ENCODE measurements at regions not wholly inside any gene's neighbourhood (a gene's known extent, or its start where the extent isn't known, plus 50 kb on each side); places are given as distances from the start of the nearest gene placed in this dataset.
A peak's percentile ranks its signal among the peaks of the same experiment; 100 is the strongest.

- 90 to 96% (median 93%) methylated on average over 4 of the region's 4 CpGs for WGBS, 5 donors
- H3K4me3 ChIP-seq, result no peak overlapping the region
- intact Hi-C loops (cut with DNase I; ENCODE audit: low total_unique reads), result no loop called here
- no peak for DNase-seq
- peaks cover 0 to 7% (median 3%) of the 10 kb centered on the region in 4 donors for H3K4me1 ChIP-seq
- no peaks in the 10 kb centered on the region for H3K36me3 ChIP-seq
- H3K9me3 ChIP-seq, result no peaks in the 10 kb centered on the region
- H3K27me3 ChIP-seq, result no peaks in the 10 kb centered on the region
- no peak for TF ChIP-seq CTCF (IDR thresholded peaks at IDR 0.05)
- TF ChIP-seq EP300 (IDR thresholded peaks at IDR 0.05), result no peak
- no peak overlapping the region for H3K27ac ChIP-seq
Measured at GRCh38 chr13:31940076-31940475, 91.5 kb upstream of the FRY start.

GRCh38 chr13:31943591-31943990, 88.0 kb upstream of the FRY start:
- H3K27ac ChIP-seq, result no peak overlapping the region
- H3K36me3 ChIP-seq, result no peaks in the 10 kb centered on the region
- intact Hi-C loops (cut with DNase I; ENCODE audit: low total_unique reads), result no loop called here
- DNase-seq, result no peak
- no peak overlapping the region for H3K4me3 ChIP-seq
- H3K4me1 ChIP-seq, result peaks cover 4 to 31% (median 8%) of the 10 kb centered on the region in 4 donors
- H3K9me3 ChIP-seq, result no peaks in the 10 kb centered on the region
- no peaks in the 10 kb centered on the region for H3K27me3 ChIP-seq
- 68 to 76% (median 72%) methylated on average over 3 of the region's 3 CpGs for WGBS, 5 donors
- TF ChIP-seq POLR2A (IDR thresholded peaks at IDR 0.05) (no peak), POLR2AphosphoS5 (IDR thresholded peaks at IDR 0.05) (no peak), EP300 (IDR thresholded peaks at IDR 0.05) (no peak), CTCF (IDR thresholded peaks at IDR 0.05) (no peak)

GRCh38 chr13:31944262-31945160, 87.1 kb upstream of the FRY start:
- WGBS, 5 donors, result 61 to 73% (median 69%) methylated on average over 3 of the region's 3 CpGs
- TF ChIP-seq POLR2A (IDR thresholded peaks at IDR 0.05), result no peak
- no peak for TF ChIP-seq CTCF (IDR thresholded peaks at IDR 0.05)
- no peak for TF ChIP-seq EP300 (IDR thresholded peaks at IDR 0.05)
- no peak for TF ChIP-seq POLR2AphosphoS5 (IDR thresholded peaks at IDR 0.05)
- DNase-seq, result no peak
- Histone ChIP-seq H3K36me3 (no peaks in the 10 kb centered on the region), H3K4me1 (peaks cover 4 to 40% (median 8%) of the 10 kb centered on the region in 4 donors), H3K4me3 (no peak overlapping the region), H3K27me3 (no peaks in the 10 kb centered on the region), H3K27ac (peak overlapping the region in 1 of 5 donors; percentile 9), H3K9me3 (no peaks in the 10 kb centered on the region)
- intact Hi-C loops (cut with DNase I; ENCODE audit: low total_unique reads), result no loop called here

- Histone ChIP-seq H3K27ac (peak overlapping the region in 4 of 5 donors; percentile 39 to 76 (median 52)), H3K4me3 (peak overlapping the region; percentile 5 to 35 (median 14)), H3K27me3 (no peaks in the 10 kb centered on the region), H3K36me3 (no peaks in the 10 kb centered on the region), H3K4me1 (peaks cover 4 to 49% (median 8%) of the 10 kb centered on the region in 4 donors), H3K9me3 (no peaks in the 10 kb centered on the region)
- no peak for TF ChIP-seq CTCF (IDR thresholded peaks at IDR 0.05)
- peak in 2 of 3 donors; percentile 75 to 84 for TF ChIP-seq POLR2AphosphoS5 (IDR thresholded peaks at IDR 0.05)
- DNase-seq, result peak; percentile 67 to 83
- intact Hi-C loops (cut with DNase I; ENCODE audit: low total_unique reads), result no loop called here
- WGBS, 5 donors, result 31 to 42% (median 38%) methylated on average over 14 of the region's 14 CpGs
Measured at GRCh38 chr13:31945202-31945961, 86.2 kb upstream of the FRY start.

All from stomach (tissue), 8 donors.